ENCODE measurements at regions not wholly inside any gene's neighbourhood (a gene's known extent, or its start where the extent isn't known, plus 50 kb on each side); places are given as distances from the start of the nearest gene placed in this dataset.

GRCh38 chr11:115903179-115903578 lies 399.0 kb upstream of the CADM1 start:
- Histone ChIP-seq H3K9me3 (no peaks in the 10 kb centered on the region), H3K27me3 (no peaks in the 10 kb centered on the region), H3K27ac (no peak overlapping the region), H3K4me1 (no peaks in the 10 kb centered on the region), H3K4me3 (no peak overlapping the region), H3K36me3 (no peaks in the 10 kb centered on the region)
- no peak for TF ChIP-seq POLR2A (IDR thresholded peaks at IDR 0.05)
- TF ChIP-seq, protein P1, sequence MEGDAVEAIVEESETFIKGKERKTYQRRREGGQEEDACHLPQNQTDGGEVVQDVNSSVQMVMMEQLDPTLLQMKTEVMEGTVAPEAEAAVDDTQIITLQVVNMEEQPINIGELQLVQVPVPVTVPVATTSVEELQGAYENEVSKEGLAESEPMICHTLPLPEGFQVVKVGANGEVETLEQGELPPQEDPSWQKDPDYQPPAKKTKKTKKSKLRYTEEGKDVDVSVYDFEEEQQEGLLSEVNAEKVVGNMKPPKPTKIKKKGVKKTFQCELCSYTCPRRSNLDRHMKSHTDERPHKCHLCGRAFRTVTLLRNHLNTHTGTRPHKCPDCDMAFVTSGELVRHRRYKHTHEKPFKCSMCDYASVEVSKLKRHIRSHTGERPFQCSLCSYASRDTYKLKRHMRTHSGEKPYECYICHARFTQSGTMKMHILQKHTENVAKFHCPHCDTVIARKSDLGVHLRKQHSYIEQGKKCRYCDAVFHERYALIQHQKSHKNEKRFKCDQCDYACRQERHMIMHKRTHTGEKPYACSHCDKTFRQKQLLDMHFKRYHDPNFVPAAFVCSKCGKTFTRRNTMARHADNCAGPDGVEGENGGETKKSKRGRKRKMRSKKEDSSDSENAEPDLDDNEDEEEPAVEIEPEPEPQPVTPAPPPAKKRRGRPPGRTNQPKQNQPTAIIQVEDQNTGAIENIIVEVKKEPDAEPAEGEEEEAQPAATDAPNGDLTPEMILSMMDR (IDR thresholded peaks at IDR 0.05), result no peak
- DNase-seq, result no peak

GRCh38 chr11:115901069-115901468 lies 396.9 kb upstream of the CADM1 start:
- no peak for DNase-seq
- Histone ChIP-seq H3K27me3 (no peaks in the 10 kb centered on the region), H3K4me3 (no peak overlapping the region), H3K4me1 (no peaks in the 10 kb centered on the region), H3K9me3 (no peaks in the 10 kb centered on the region), H3K27ac (no peak overlapping the region), H3K36me3 (no peaks in the 10 kb centered on the region)
- TF ChIP-seq POLR2A (IDR thresholded peaks at IDR 0.05), result no peak
- TF ChIP-seq, protein P1 (IDR thresholded peaks at IDR 0.05), result no peak

DNA sequence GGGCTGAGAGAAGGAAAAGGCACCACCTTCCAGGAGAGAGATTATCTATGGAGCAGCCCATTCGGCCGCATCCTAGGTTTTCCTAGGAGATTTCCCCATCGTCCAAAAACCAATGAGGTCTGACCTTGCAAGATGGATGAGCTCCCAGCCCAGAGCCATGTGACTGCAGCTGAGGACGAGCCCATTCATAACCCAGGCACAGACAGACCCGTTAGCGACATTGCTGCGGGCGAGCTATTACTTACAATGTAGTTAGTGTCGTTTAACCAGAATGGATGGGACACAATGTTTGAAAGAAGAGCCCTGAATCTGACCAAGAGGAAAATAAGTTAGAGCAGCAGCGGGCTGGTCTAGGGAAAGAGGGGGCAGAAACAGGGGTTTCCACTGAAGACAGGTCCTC lies 395.9 kb upstream of the CADM1 start:
- Histone ChIP-seq H3K4me3 (no peak overlapping the region), H3K27ac (no peak overlapping the region), H3K9me3 (no peaks in the 10 kb centered on the region), H3K4me1 (no peaks in the 10 kb centered on the region), H3K36me3 (no peaks in the 10 kb centered on the region), H3K27me3 (no peaks in the 10 kb centered on the region)
- no peak for DNase-seq
- TF ChIP-seq, protein P1 (IDR thresholded peaks at IDR 0.05), result no peak
- no peak for TF ChIP-seq POLR2A (IDR thresholded peaks at IDR 0.05)

GRCh38 chr11:115897707-115898106 lies 393.5 kb upstream of the CADM1 start:
- no peaks in the 10 kb centered on the region for H3K4me1 ChIP-seq
- H3K27ac ChIP-seq, result no peak overlapping the region
- TF ChIP-seq, protein P1 (IDR thresholded peaks at IDR 0.05), result no peak
- no peak for TF ChIP-seq POLR2A (IDR thresholded peaks at IDR 0.05)
- no peaks in the 10 kb centered on the region for H3K27me3 ChIP-seq
- no peaks in the 10 kb centered on the region for H3K9me3 ChIP-seq
- H3K4me3 ChIP-seq, result no peak overlapping the region
- H3K36me3 ChIP-seq, result no peaks in the 10 kb centered on the region
- no peak for DNase-seq

DNA sequence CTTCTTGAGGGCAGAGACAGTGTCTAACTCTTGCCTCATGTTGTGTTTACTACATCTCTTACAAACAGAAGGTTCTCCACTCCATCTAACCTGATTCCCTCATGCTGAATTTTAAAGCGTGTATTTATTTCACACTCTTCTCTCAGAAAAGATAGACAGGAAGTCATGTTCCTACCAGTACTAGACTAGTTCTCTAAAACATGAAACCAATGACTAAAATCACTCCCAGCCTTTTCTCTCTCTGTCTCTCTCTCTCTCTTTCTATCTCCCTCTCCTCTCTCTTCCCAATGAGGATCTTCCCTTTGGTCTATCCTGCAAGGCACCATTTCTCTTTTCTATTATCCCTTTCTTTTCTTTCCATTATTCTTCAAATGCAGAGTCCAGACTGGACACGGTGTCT lies 391.9 kb upstream of the CADM1 start:
- H3K27ac ChIP-seq, result no peak overlapping the region
- no peaks in the 10 kb centered on the region for H3K36me3 ChIP-seq
- TF ChIP-seq, protein P1 (IDR thresholded peaks at IDR 0.05), result no peak
- TF ChIP-seq POLR2A (IDR thresholded peaks at IDR 0.05), result no peak
- no peaks in the 10 kb centered on the region for H3K9me3 ChIP-seq
- no peaks in the 10 kb centered on the region for H3K4me1 ChIP-seq
- DNase-seq, result no peak
- no peaks in the 10 kb centered on the region for H3K27me3 ChIP-seq
- no peak overlapping the region for H3K4me3 ChIP-seq

- no peak for DNase-seq
- no peaks in the 10 kb centered on the region for H3K36me3 ChIP-seq
- no peaks in the 10 kb centered on the region for H3K4me1 ChIP-seq
- H3K27ac ChIP-seq, result no peak overlapping the region
- TF ChIP-seq POLR2A (IDR thresholded peaks at IDR 0.05), result no peak
- TF ChIP-seq, protein P1 (IDR thresholded peaks at IDR 0.05), result no peak
- no peak overlapping the region for H3K4me3 ChIP-seq
- H3K9me3 ChIP-seq, result no peaks in the 10 kb centered on the region
- no peaks in the 10 kb centered on the region for H3K27me3 ChIP-seq
Observed at GRCh38 chr11:115895594-115895993, 391.4 kb upstream of the CADM1 start.
